Fibroblast of villous mesenchyme (primary cell): ENCODE measurements at regions not wholly inside any gene's neighbourhood (a gene's known extent, or its start where the extent isn't known, plus 50 kb on each side); places are given as distances from the start of the nearest gene placed in this dataset.
"Not testable (repeated sequence)": the region's sequence is repeated elsewhere in the genome, so short reads cannot be mapped to it uniquely, and the experiment has no call there.

Experiments
- DNase-seq: peaks from one replicate; pipeline ENCODE4 v3.0.0-alpha.2; 2010; ENCODE audit warnings: low read depth
- H3K4me3 ChIP-seq: 2 replicates; pipeline ENCODE4 v1.5.1; 2011; ENCODE audit warnings: low read depth, mild to moderate bottlenecking, low read length
- CTCF ChIP-seq: IDR thresholded peaks from 2 replicates; pipeline ENCODE4 v1.5.1; 2012; ENCODE audit warnings: low read depth, mild to moderate bottlenecking, low read length; ENCODE audit not compliant: insufficient read depth

GRCh38 chr2:52477166-52477565, 1290.4 kb upstream of the CHAC2 start:
- no peak for TF ChIP-seq CTCF
- no peak overlapping the region for H3K4me3 ChIP-seq
- no peak for DNase-seq

GRCh38 chr2:52475590-52475989, 1292.0 kb upstream of the CHAC2 start:
- DNase-seq = no peak
- no peak for TF ChIP-seq CTCF
- no peak overlapping the region for H3K4me3 ChIP-seq

- no peak for TF ChIP-seq CTCF
- H3K4me3 ChIP-seq = no peak overlapping the region
- no peak for DNase-seq
Observed at GRCh38 chr2:52474091-52474490, 1293.5 kb upstream of the CHAC2 start.

- DNase-seq = no peak
- H3K4me3 ChIP-seq = no peak overlapping the region
- TF ChIP-seq CTCF = no peak
Observed at GRCh38 chr2:52473526-52473925, 1294.1 kb upstream of the CHAC2 start.

- DNase-seq, H3K4me3 ChIP-seq: not testable (repeated sequence)
Observed at GRCh38 chr2:52470457-52470856, 1297.1 kb upstream of the CHAC2 start.

- H3K4me3 ChIP-seq = no peak overlapping the region
- no peak for DNase-seq
- TF ChIP-seq CTCF = no peak
Observed at GRCh38 chr2:52467189-52467588, 1300.4 kb upstream of the CHAC2 start.

GRCh38 chr2:52465287-52465686, 1302.3 kb upstream of the CHAC2 start:
- no peak overlapping the region for H3K4me3 ChIP-seq
- TF ChIP-seq CTCF = no peak
- DNase-seq = no peak
